ENCODE measurements at regions not wholly inside any gene's neighbourhood (a gene's known extent, or its start where the extent isn't known, plus 50 kb on each side); places are given as distances from the start of the nearest gene placed in this dataset.

DNA sequence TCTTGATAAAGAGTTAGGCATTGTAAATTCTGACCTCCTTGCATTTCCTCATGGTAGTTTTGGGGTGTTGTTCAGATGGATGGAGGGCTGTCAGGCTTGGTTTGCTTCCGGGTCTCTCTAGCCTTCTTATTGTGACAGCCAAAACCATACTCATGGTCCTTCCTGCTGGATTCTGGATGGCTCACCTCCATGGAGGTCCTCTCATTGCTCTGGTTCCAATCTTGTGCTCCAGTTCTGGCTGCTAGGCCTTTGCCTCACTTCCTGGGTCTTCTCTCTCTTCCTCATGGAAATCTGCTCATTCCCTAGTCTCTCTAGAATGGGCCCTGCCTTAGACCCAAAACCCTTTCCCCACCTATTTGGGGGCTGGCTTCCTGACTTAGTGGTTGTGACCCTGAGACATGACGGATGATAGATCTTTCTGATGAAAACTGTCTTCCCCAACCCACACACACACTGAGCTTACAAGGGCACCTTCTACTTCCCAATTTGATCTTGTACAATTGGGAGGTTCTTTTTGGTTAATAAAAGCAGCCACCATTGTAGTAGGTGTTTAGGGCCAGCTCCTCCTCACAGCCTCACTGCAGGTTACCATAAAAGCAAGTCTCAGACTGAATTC is 66.2 kb upstream of the XCR1 start:
- ChIA-PET CTCF (interaction anchor here (1.1 kb wide), 1 partner anchor 10 kb away, joined by 3 read pairs; no protein-coding TSS in a partner anchor), POLR2A (no interaction called here)

DNA sequence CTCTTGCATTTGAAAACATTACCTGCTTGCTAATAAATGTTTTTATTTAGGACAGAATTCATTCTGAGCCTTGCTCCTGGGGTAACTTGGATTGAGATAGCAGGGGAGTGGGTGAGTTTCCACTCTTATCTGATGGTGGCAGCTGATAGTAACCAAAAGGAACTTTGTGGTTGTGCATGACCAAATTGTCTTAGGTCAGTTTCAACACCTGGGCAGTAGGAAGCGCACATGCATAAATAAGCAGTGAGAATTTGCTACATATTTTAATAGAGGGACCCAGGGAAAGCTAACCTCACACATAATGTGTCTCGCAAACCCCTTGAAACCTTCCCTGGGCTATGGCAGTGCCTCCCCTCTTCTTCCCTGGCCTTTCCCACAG is 65.4 kb upstream of the XCR1 start:
- POLR2A ChIA-PET: no interaction called here
- CTCF ChIA-PET: interaction anchor here (0.6 to 1.1 kb wide), 2 partner anchors 9 to 377 kb away, joined by 3 read pairs; no protein-coding TSS in a partner anchor

DNA sequence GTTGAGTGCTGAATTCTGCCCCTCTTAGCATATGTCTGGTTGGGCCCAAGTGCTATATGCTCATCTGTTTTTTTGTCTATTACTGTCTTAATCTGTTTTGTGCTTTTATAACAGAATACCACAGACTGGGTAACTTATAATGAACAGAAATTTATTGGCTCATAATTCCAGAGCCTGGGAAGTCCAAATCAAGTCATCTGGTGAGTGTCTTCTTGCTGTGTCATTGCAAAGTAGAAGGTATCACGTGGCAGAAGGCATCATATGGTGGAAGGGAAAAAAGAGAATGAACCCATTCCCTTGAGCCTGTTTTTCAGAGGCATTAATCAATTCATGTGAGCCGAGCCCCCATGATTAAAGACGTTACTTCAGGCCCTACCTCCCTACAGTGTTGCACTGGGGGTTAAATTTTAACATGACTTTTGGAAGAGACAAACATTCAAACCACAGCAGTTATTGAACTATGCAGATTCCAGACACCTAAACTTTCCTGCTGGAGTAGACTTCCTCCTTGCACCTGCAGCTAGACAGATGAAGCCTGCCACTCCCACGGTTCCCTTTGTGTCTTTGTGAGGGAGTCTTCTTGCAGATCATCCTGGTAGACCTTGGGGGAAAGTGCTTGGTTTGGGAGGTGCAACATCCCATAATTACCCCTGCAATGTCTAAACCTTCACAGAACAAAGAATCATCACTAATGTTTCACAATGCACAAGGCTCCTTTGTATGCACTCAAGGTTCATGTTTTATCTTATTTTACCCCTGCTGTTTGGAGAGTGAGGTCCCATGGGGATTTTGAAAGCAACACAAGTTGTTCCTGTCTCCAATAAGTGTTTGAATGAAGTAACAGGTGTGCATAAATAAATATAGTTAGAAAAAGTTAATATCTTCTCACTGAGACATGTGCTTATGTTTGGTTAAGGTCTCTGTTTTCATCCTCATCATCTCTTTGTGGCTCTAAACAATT is 64.7 kb upstream of the XCR1 start:
- CTCF ChIA-PET: interaction anchor here (0.6 to 3.9 kb wide), 3 partner anchors 117 to 376 kb away, joined by 3 to 17 read pairs (median 13); partner anchors contain the start of genes CCR1 and CCR5
- POLR2A ChIA-PET: no interaction called here

DNA sequence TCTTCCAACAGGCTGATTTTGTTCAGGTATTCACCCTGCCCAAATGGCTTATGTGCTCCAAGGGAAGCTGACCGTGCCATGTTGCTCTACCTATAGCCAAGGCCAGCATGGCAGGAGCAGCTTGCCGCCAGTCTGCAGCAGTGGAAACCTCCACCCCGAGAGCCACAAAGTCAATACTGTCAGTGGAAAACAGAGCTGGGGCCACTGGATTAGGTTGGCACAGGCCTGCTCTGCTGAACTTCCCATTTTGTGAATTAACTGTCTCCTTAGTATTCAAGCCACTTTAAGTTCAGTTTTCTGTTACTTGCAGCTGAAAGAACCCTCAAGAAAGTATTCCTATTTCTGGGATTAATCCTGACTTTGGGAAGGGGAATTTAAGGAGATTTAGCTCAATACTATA is 63.8 kb upstream of the XCR1 start:
- CTCF ChIA-PET: interaction anchor here (1.5 to 3.9 kb wide), 4 partner anchors 56 to 278 kb away, joined by 3 to 17 read pairs (median 8); partner anchors contain the start of genes CCR1 and CCR5
- POLR2A ChIA-PET: no interaction called here

DNA sequence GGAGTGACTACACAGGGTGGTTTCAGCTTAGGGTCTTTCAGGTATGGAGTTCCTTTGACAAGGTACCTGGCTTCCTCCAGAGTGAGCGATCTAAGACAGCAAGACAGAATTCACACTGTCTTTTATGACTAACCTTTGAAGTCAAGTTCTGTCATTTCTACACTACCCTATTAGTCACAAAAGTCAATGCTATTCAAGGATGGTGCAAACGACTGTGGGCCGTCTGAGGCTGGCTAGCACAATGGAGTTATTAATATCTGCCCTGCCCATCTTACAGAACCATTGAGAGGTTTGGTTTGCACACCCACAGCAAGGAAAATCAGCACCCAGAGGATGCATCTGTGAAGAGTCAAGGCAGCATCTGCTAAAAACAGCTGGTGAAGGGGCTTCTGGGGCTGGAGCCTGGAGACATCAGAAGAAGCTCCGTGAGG is 62.9 kb upstream of the XCR1 start:
- POLR2A ChIA-PET: interaction anchor here (1.4 kb wide), 1 partner anchor 8 kb away, joined by 11 read pairs; no protein-coding TSS in a partner anchor

DNA sequence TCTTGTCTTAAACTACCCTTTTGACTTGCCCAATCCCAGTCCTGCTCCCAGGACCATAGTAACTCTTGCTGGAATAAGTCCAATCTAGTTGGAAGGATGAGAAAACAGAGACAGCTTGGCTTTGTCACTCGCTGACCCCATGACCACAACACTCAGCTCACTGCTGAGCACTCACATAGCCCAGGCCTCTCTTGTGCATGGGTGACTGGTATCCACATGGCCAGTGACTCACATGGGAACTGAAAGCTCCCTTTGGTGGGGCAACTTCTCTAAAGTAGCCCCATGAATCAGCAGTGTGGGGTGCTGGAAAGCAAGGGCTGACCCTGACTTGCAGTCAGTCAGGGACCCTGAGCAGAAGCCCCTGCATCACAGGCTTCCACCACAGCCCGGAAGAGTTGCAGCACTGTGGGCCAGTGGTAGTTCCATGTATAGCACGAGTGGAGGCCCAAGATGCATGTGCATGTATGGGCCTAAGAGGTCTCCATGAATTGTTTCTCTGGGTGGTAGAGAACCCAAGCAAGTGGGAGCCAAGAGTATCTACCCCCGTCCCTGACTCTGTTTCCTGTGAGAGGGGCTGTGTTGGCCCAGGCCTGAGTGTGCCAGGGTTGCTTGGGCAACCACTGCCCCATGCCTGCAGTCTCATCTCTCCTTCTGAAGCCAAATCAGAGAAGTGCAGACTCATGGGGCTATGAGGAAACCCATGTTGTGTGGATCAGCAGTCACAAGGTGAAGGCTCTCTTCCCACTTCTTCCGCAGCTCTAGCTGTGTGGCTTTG is 62.1 kb upstream of the XCR1 start:
- ChIA-PET CTCF (interaction anchor here (0.6 to 3.9 kb wide), 12 partner anchors 9 to 327 kb away, joined by 3 to 25 read pairs (median 4); partner anchors contain the start of genes CCR1 and CCR5), POLR2A (interaction anchor here (0.9 to 1.4 kb wide), 2 partner anchors 9 to 204 kb away, joined by 3 to 11 read pairs; no protein-coding TSS in a partner anchor)

More for the DNA sequence above, 62.9 kb upstream of the XCR1 start:
- CTCF ChIA-PET: interaction anchor here (1.0 to 3.9 kb wide), 7 partner anchors 9 to 327 kb away, joined by 3 to 17 read pairs (median 4); partner anchors contain the start of genes CCR1 and CCR5

DNA sequence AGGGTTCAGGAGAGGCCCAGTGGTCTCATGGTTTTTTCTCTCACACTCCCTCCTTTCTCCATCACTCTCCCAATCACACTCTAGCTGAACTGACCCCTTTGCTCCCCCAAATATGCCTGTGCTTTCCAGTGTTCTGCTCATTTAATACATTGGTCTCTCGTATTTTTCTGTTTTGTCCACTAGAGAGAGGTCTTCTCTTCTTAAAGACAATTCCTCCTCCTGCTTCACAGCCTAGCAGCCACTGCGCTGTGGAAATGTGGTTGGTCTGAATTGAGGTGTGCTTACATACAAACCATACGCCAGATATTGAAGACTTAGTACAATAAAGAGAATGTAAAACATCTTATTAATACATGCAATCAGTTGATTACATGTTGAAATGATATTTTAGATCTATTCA is 60.6 kb upstream of the XCR1 start:
- ChIA-PET CTCF (interaction anchor here (1.0 to 3.6 kb wide), 3 partner anchors 9 to 159 kb away, joined by 3 to 25 read pairs (median 8); no protein-coding TSS in a partner anchor), POLR2A (no interaction called here)

DNA sequence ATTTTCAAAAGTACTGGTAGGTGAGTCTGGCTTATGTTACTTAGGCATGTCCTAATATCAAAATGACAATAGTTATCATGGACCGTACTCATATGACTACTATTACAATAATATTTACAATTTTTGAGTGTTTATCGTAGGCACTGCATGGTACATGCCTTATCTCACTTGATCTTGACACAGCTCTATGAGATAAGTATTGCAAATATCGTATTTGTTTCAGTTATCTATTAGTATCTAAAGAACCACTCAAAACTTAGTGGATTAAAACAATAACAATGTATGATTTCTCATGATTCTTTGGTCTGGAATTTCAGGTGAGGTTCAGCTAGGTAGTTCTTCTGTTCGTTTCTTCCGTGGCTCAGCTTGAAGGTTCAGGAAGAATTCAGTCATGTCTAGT is 59.7 kb upstream of the XCR1 start:
- ChIA-PET CTCF (interaction anchor here (1.0 to 3.6 kb wide), 2 partner anchors 8 to 282 kb away, joined by 3 to 25 read pairs; no protein-coding TSS in a partner anchor), POLR2A (no interaction called here)

DNA sequence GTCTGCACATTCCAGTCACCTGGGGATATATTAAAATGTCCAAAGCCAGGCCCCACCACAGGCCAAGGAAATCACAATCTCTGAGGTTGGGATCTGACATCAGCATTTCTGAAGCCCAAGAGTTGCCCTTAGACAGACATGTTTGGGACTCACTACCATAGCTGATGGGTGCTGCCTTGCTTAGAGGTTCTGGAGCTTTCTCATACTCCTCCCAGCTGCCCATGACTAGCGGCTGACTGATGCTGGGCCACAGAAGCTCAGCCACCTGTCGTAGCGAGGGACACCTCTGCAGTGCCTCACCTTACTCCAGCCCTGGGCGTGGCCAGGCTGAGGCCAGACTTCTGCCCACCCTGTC is 58.8 kb upstream of the XCR1 start:
- CTCF ChIA-PET: interaction anchor here (1.0 kb wide), 1 partner anchor 283 kb away, joined by 3 read pairs; no protein-coding TSS in a partner anchor
- POLR2A ChIA-PET: no interaction called here

DNA sequence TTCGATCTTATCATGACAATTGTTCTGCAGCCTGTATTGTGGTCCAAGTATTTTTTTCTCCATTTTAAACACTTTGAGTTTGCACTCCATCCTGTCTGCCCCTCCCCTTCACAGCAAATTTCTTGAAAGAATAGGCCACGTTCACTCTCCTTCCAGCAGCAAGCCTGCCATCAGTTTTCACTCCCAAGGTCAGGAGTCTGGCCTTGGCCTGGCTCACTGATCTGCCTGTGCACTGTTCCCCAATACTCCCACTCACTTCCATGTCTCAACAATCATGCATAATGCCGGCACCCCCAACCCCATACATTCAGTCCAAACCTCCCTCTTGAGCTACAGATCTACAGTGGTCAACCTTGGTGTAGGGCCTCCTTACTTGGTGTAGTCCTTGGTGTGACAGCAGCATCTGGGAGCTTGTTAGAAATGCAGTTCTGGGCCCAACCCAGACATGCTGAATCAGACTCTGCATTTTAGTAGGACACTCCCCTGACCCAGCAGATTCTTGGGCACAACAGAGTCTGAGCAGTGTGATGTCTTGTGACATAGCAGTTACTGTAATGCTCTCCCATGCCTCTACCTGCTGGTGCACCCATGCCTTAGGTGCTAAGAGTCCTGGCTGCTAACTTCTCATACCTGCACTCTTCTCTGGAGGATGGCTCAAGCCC is 58.3 kb upstream of the XCR1 start:
- ChIA-PET CTCF (interaction anchor here (0.7 to 12.1 kb wide), 4 partner anchors 9 to 543 kb away, joined by 3 to 131 read pairs (median 4); no protein-coding TSS in a partner anchor), POLR2A (no interaction called here)

DNA sequence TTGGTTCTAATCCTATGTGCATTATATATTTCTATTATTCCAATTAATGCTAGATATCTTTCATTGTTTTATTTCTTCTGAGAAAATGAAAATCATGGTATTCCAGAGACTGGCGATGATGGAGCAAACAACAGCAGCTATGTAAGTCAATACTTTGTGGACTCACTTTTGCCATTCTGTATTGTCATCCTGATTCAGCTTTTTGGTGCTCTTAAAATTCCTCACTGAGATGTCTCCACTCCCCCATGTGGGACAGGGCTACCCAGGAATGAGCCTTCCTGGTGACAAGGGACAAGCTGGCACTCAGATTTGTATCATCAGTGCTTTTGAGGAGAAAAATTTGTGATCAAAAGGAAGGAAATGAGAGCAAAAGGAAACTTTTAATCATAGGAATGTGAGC is 56.7 kb upstream of the XCR1 start:
- ChIA-PET CTCF (interaction anchor here (0.6 to 12.1 kb wide), 5 partner anchors 8 to 146 kb away, joined by 3 to 131 read pairs (median 3); partner anchors contain the start of gene CCR1), POLR2A (no interaction called here)

DNA sequence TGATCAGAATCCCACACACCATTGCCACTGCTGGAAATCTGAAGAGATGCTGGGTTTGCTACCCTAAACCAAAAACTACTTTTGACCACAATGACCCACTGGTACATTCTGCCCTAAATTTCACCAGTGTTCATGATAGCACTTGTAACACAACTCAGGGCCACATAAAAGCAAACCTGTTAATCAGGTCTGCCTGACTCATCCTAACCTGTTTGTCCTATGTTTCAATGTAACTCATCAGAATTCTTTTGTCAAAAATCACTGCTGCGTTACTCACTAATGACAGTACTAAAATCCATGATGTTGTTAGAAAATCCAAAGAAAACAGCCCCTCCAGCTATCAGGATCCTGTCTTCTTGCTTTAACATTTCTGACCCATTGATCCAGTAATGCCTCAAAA is 55.6 kb upstream of the XCR1 start:
- ChIA-PET CTCF (interaction anchor here (0.6 to 12.1 kb wide), 4 partner anchors 10 to 349 kb away, joined by 3 to 131 read pairs (median 3); partner anchors contain the start of gene CCR1), POLR2A (interaction anchor here (0.7 kb wide), 1 partner anchor 142 kb away, joined by 8 read pairs; no protein-coding TSS in a partner anchor)

DNA sequence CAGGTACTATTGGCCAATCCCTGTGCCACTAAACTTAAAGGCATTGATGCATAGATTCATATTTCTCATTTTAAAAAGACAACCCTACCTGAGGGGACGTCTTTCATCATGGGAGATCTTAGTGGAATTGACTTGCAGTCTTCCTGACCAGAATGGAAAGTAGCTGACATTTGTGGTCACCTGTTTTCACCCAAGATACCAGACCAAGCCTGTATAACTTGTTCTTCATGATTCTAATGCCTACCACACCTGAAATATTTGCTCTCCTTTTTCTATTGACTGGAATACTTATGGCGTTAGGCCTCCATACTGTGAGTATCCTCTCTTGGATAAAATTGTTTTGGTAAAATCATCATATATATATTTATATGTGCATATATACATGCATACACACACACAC is 54.7 kb upstream of the XCR1 start:
- CTCF ChIA-PET: interaction anchor here (1.0 to 12.1 kb wide), 3 partner anchors 129 to 144 kb away, joined by 4 to 131 read pairs (median 4); partner anchors contain the start of gene CXCR6
- POLR2A ChIA-PET: no interaction called here

DNA sequence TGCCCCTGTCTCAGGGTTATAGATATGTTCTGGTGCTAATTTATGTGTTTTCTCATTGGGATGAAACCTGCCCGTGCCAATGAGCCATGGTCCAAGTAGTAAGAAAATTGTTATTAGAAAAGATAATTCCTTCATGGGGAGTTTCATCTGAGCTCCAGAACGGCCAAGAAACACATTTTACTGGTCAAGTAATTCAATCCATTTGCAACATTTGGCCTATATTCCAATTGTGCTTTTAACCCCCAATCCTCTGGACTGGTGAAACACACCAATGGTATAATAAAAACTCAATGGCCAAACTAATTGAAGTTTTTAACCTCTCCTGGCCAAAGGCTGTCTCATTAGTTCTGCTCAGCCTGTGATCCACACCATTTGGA is 53.7 kb upstream of the XCR1 start:
- ChIA-PET POLR2A (no interaction called here), CTCF (interaction anchor here (1.0 to 12.1 kb wide), 7 partner anchors 9 to 320 kb away, joined by 3 to 131 read pairs (median 4); partner anchors contain the start of gene CXCR6)

DNA sequence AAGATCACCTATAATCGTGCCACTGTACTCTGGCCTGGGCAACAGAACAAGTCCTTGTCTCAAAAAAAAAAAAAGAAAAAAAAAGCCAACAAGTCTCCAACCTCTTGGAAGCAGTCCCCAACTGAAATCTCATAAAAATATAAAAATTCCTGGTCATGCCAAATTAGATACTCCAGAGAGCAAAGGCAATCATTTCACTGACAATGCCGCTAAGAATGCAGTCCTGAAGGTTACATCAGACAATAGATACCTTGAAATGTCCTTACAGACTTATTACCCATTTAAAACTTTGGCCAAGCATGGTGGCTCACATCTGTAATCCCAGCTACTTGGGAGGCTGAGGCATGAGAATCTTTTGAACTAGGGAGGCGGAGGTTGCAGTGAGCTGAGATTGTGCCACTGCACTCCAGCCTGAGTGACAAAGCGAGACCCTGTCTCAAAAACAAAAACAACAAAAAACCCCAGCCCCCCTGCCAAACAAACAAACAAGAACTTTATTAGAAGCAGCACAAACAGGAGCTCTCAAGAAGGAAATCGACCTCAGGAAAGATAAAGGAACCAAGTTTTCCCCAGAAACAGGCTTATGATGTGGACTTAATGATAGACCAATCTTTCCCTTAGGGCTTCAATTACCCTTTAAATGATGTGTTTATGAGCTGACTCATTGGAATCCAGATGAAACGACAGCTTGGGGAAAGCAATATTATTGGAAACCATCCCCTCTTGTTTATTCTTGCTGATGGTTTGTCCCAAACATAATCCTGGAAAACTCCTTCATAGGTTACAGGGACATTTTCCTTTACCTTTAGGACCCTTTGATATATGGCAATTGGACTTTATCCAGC is 53.1 kb upstream of the XCR1 start:
- POLR2A ChIA-PET: no interaction called here
- CTCF ChIA-PET: interaction anchor here (1.0 to 12.1 kb wide), 7 partner anchors 10 to 319 kb away, joined by 3 to 131 read pairs (median 4); partner anchors contain the start of gene CXCR6

DNA sequence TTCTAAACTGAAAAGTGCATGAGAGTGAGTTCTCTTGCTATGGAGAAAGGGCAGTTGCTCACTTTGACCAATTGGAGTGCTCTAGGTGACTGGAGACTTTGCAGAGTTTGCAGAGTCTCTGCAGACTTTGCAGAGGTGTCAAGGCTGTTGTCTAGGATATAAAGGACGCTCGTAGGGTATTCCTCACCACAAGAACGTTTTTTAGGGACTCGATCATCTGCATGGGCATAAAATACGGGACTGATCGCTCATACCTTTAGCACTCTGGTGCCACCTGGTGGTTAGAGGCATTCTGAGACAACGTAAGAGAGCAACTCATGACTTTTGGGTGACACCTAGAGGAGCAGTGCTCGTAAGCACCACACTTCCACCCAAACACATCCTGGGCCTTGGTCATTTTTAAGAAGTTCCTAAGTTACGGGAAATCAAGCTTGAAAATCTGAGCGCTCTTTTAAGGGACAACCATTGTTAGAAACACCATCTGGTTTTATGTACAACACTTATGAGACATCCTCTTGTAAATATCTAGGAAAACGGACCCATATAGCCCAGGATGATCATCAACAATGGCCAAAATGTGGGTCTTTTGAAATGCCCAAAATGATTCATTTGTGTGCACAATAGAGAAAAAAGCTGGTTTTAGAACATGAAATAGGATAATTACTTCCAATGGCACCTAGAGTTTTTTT is 51.6 kb upstream of the XCR1 start:
- ChIA-PET POLR2A (interaction anchor here (1.3 kb wide), 1 partner anchor 136 kb away, joined by 3 read pairs; the partner anchor contains the start of gene CXCR6), CTCF (interaction anchor here (0.6 to 12.1 kb wide), 39 partner anchors 9 to 316 kb away, joined by 3 to 131 read pairs (median 4); partner anchors contain the start of genes CCR5, CXCR6 and FYCO1)
